Calu3 (cell line): ENCODE measurements at regions not wholly inside any gene's neighbourhood (a gene's known extent, or its start where the extent isn't known, plus 50 kb on each side); places are given as distances from the start of the nearest gene placed in this dataset.

Source experiments
- BruUV-seq: library from RNA; stranded (reverse); fragments of 400-500 nt; replicated peaks from 2 replicates; lab custom pipeline; 2021; lab: Mats Ljungman, UMichigan
- CTCF ChIA-PET: fragments of 300-600 bp; sonication (Branson Sonifier 250); formaldehyde crosslinking; loops from one replicate; lab custom pipeline; 2022; ENCODE audit warnings: antibody characterized with exemption; lab: Charles Lee
- DNase-seq: peaks from one replicate; pipeline ENCODE4 v3.0.0; 2022
- H3K27ac Mint-ChIP-seq: one replicate; pipeline ENCODE4 v1.8.0; 2022; ENCODE audit warnings: mixed read lengths; ENCODE audit not compliant: unreplicated experiment
- H3K27me3 Mint-ChIP-seq: one replicate; pipeline ENCODE4 v1.8.0; 2022; ENCODE audit warnings: mixed read lengths; ENCODE audit not compliant: unreplicated experiment
- H3K36me3 Mint-ChIP-seq: one replicate; pipeline ENCODE4 v1.8.0; 2022; ENCODE audit warnings: mild to moderate bottlenecking, moderate library complexity, mixed read lengths; ENCODE audit not compliant: insufficient read depth, unreplicated experiment
- H3K4me1 Mint-ChIP-seq: one replicate; pipeline ENCODE4 v1.8.0; 2022; ENCODE audit warnings: mild to moderate bottlenecking, low read depth, mixed read lengths; ENCODE audit not compliant: unreplicated experiment
- H3K4me3 Mint-ChIP-seq: one replicate; pipeline ENCODE4 v1.8.0; 2022; ENCODE audit warnings: mild to moderate bottlenecking, low read depth, moderate library complexity, mixed read lengths; ENCODE audit not compliant: unreplicated experiment
- H3K9me3 Mint-ChIP-seq: one replicate; pipeline ENCODE4 v1.8.0; 2022; ENCODE audit warnings: low read depth, mixed read lengths; ENCODE audit not compliant: unreplicated experiment
- CTCF ChIP-seq: fragments of 200-600 bp; IDR thresholded peaks from one replicate; pipeline ENCODE4 v1.8.0; 2022; ENCODE audit warnings: antibody characterized with exemption; ENCODE audit not compliant: unreplicated experiment
- intact Hi-C: fragments of 100-400 bp; cut with micrococcal nuclease; formaldehyde crosslinking; loops from one replicate; pipeline ENCODE4 v1.10.0; 2022; ENCODE audit not compliant: unreplicated experiment

DNA sequence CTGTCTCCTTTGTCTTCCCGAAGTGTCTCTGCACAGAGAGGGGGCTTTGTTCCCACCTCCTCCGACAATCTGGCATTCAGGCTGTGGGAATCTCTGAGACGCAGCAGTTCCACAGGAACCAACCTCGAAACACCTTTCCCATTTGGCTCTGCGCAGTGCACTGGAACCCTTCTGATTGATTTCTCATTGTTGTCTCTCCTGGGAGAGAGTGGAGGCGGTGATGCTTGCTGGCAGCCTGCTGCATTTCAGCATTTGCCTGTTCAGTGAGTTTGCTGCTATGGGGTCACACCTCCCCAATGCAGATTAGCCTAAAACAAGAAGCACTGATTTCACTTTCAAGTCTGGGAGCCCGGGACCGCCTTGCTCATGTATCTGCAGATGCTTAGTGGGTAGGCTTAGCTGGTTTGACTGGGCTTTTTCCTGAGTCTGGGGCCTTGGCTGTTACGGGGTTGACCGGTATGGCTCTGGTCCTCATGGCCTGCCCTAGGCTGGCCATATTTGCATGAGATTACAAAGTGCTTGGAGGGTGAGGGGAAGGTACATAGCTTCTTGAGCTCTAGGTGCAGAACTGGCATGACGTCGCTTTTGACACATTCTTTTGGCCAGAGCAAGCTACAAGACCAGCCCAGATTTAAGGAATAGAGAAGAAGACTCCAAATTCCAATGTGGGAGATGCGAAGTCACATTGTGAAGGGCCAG, 695.3 kb downstream of the PTPRU start:
- no peak overlapping the region for H3K27ac Mint-ChIP-seq
- CTCF ChIA-PET = no interaction called here
- intact Hi-C loops = no loop called here
- no peaks in the 10 kb centered on the region for H3K9me3 Mint-ChIP-seq
- no TSS peak for BruUV-seq
- no peak overlapping the region for H3K4me3 Mint-ChIP-seq
- H3K27me3 Mint-ChIP-seq = peaks cover 44% of the 10 kb centered on the region
- DNase-seq = no peak
- H3K36me3 Mint-ChIP-seq = no peaks in the 10 kb centered on the region
- H3K4me1 Mint-ChIP-seq = peaks cover 24% of the 10 kb centered on the region
- TF ChIP-seq CTCF = no peak

GRCh38 chr1:29925058-29925457, 688.7 kb downstream of the PTPRU start:
- Mint-ChIP-seq H3K36me3 (no peaks in the 10 kb centered on the region), H3K4me3 (no peak overlapping the region), H3K27me3 (peaks cover 42% of the 10 kb centered on the region), H3K9me3 (no peaks in the 10 kb centered on the region), H3K27ac (no peak overlapping the region), H3K4me1 (no peaks in the 10 kb centered on the region)
- CTCF ChIA-PET = no interaction called here
- TF ChIP-seq CTCF = no peak
- DNase-seq = no peak
- BruUV-seq = no TSS peak
- intact Hi-C loops = no loop called here

GRCh38 chr1:29924017-29924431, 687.7 kb downstream of the PTPRU start:
- no peaks in the 10 kb centered on the region for H3K9me3 Mint-ChIP-seq
- peak; percentile 5 for DNase-seq
- no peak overlapping the region for H3K27ac Mint-ChIP-seq
- no peak for TF ChIP-seq CTCF
- no peaks in the 10 kb centered on the region for H3K4me1 Mint-ChIP-seq
- no TSS peak for BruUV-seq
- intact Hi-C loops = no loop called here
- no peaks in the 10 kb centered on the region for H3K36me3 Mint-ChIP-seq
- CTCF ChIA-PET = no interaction called here
- H3K4me3 Mint-ChIP-seq = no peak overlapping the region
- peaks cover 37% of the 10 kb centered on the region for H3K27me3 Mint-ChIP-seq

DNA sequence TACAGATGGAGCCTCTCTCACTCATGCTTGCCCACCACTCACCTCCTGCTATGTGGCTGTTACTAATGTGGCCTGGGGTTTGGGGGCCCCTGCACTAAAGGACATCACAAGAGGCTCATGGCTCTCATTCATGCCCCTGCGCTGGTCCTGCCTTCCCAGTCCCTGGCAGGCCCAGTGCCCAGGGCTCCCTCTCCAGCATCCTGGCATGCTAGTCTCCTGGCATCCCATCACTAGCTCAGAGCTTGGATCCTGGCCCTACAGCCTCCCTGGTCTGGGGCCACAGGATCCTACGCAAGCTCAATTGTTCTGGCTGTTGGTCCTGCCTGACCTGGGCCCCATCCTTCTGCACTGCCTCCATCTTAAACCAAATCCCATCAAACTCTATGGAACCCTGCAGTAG, 685.4 kb downstream of the PTPRU start:
- H3K4me1 Mint-ChIP-seq = no peaks in the 10 kb centered on the region
- no peak overlapping the region for H3K27ac Mint-ChIP-seq
- no peaks in the 10 kb centered on the region for H3K36me3 Mint-ChIP-seq
- H3K27me3 Mint-ChIP-seq = peaks cover 43% of the 10 kb centered on the region
- no TSS peak for BruUV-seq
- TF ChIP-seq CTCF = no peak
- H3K4me3 Mint-ChIP-seq = no peak overlapping the region
- intact Hi-C loops = no loop called here
- CTCF ChIA-PET = no interaction called here
- DNase-seq = no peak
- H3K9me3 Mint-ChIP-seq = no peaks in the 10 kb centered on the region
